ENCODE measurements at regions not wholly inside any gene's neighbourhood (a gene's known extent, or its start where the extent isn't known, plus 50 kb on each side); places are given as distances from the start of the nearest gene placed in this dataset.

DNA sequence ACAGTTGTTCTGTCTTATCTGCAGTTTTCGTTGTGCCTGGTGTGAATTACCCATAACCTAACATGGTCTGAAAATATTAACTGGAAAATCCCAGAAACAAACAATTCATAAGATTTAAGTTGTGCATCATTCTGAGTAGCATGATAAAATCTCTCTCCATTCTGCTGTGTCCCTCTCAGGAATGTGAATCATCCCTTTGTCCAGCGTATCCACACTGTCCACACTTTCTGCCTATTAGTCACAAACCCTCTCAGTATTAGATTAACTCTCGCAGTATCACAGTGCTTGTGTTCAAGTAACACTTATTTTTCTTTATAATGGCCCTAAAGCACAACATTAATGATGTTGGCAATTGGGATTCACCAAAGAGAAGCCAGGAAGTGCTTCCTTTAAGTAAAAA lies 203.2 kb downstream of the CGGBP1 start:
- TF ChIP-seq ZNF274 (IDR thresholded peaks at IDR 0.05; ENCODE audit: low read depth, low read length) (no peak), SUZ12 (IDR thresholded peaks at IDR 0.05; ENCODE audit: extremely low read depth, insufficient read depth, insufficient read length) (no peak), YY1 (IDR thresholded peaks at IDR 0.05; ENCODE audit: insufficient read depth, insufficient read length) (no peak)

All from NT2/D1 (cell line).